ENCODE measurements at regions not wholly inside any gene's neighbourhood (a gene's known extent, or its start where the extent isn't known, plus 50 kb on each side); places are given as distances from the start of the nearest gene placed in this dataset.

DNA sequence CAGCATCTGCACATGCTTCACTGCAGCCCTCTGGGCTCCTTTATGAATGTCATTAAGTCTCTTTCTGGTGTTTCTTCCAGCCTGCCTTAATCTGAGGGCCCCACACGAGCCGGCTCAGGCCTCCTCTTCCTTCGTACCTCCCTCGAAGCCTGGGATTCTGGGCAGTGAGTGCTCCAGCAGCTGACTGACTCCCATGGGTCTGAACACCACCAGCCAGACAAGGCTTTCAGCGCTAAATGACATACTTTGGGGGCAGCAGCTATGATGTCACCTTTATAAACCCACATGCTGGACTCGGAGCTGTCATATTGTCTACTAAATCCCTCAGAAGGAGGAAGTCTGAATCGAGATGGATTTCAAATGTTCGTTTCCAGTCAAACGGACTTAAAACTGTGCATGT, 127.1 kb downstream of the TRIM29 start:
- Histone ChIP-seq H3K27me3 (ENCODE audit: low read depth, low read length) (no peaks in the 10 kb centered on the region), H3K27ac (ENCODE audit: low read length) (no peak overlapping the region), H3K9me3 (ENCODE audit: control insufficient read depth in 1 of 2, low read length in 2 of 2) (no peaks in the 10 kb centered on the region), H3K36me3 (ENCODE audit: control insufficient read depth in 1 of 2, insufficient read depth in 2 of 2, low read length in 2 of 2) (no peaks in the 10 kb centered on the region), H3K4me1 (ENCODE audit: control insufficient read depth in 1 of 2, insufficient read depth in 2 of 2, low read length in 2 of 2) (no peaks in the 10 kb centered on the region), H3K4me3 (ENCODE audit: low read depth in 1 of 2, low read length in 2 of 2) (no peak overlapping the region)

DNA sequence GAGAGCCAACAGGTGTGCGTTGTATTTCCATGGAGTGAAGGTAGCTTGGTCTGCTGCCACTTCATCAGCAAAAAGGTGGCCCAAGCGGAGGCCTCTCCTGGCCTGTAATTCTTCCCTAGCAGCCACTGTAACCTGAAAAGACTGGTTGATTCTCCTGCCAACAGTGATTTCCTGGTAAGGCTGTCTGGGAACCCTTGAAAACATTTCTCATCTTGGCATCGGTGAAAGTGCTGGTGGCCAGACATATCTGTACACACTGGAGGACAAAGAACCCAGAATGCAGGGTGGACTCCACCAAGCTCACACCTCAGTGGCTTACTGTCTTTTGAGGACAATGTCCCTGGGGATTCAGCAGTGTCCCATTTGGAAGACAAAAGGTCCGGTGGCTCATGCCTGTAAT, 128.0 kb downstream of the TRIM29 start:
- Histone ChIP-seq H3K9me3 (ENCODE audit: control insufficient read depth in 1 of 2, low read length in 2 of 2) (no peaks in the 10 kb centered on the region), H3K27ac (ENCODE audit: low read length) (no peak overlapping the region), H3K27me3 (ENCODE audit: low read depth, low read length) (no peaks in the 10 kb centered on the region), H3K36me3 (ENCODE audit: control insufficient read depth in 1 of 2, insufficient read depth in 2 of 2, low read length in 2 of 2) (no peaks in the 10 kb centered on the region), H3K4me3 (ENCODE audit: low read depth in 1 of 2, low read length in 2 of 2) (no peak overlapping the region), H3K4me1 (ENCODE audit: control insufficient read depth in 1 of 2, insufficient read depth in 2 of 2, low read length in 2 of 2) (no peaks in the 10 kb centered on the region)

DNA sequence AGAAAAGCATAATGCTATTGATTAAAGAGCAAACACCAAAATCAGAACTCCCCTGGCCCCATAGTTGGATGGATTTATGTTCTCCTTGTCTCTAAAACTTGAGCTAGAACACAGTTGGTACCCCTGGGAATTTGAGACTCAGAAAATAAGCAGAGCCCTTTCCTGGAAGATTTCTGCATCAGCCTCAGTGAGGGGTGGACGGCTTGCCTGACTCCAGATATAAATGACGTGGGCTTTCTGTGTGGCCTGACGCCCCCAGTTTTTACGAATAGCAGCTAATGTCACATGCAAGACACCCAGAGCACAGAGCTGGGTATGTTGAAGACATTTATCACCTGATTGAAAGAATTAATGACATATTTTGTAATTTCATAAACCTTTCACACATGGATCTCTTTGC, 130.8 kb downstream of the TRIM29 start:
- no peaks in the 10 kb centered on the region for H3K9me3 ChIP-seq (ENCODE audit: control insufficient read depth in 1 of 2, low read length in 2 of 2)
- no peaks in the 10 kb centered on the region for H3K36me3 ChIP-seq (ENCODE audit: control insufficient read depth in 1 of 2, insufficient read depth in 2 of 2, low read length in 2 of 2)
- H3K4me3 ChIP-seq (ENCODE audit: low read depth in 1 of 2, low read length in 2 of 2), result no peak overlapping the region
- no peaks in the 10 kb centered on the region for H3K27me3 ChIP-seq (ENCODE audit: low read depth, low read length)
- H3K27ac ChIP-seq (ENCODE audit: low read length), result no peak overlapping the region
- no peaks in the 10 kb centered on the region for H3K4me1 ChIP-seq (ENCODE audit: control insufficient read depth in 1 of 2, insufficient read depth in 2 of 2, low read length in 2 of 2)

DNA sequence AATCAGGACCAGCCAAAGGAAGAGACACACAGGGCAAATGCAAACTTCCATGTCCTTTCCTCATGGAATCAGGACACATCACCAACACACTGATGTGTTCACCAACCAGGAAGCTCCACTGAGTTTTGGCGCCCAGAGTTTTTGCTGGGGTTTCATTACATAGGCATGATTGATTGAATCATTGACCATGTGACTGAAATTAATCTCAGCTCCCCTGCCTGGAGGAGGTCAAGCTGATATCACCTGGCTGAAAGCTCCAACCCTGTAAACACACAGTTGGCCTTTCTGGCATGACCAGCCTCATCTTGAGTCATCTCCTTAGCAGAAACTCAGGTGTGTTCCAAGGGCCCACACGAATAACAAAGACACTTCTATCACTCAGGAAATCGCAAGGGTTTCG, 133.2 kb downstream of the TRIM29 start:
- no peaks in the 10 kb centered on the region for H3K27me3 ChIP-seq (ENCODE audit: low read depth, low read length)
- H3K36me3 ChIP-seq (ENCODE audit: control insufficient read depth in 1 of 2, insufficient read depth in 2 of 2, low read length in 2 of 2), result no peaks in the 10 kb centered on the region
- H3K9me3 ChIP-seq (ENCODE audit: control insufficient read depth in 1 of 2, low read length in 2 of 2), result no peaks in the 10 kb centered on the region
- no peak overlapping the region for H3K27ac ChIP-seq (ENCODE audit: low read length)
- no peaks in the 10 kb centered on the region for H3K4me1 ChIP-seq (ENCODE audit: control insufficient read depth in 1 of 2, insufficient read depth in 2 of 2, low read length in 2 of 2)
- no peak overlapping the region for H3K4me3 ChIP-seq (ENCODE audit: low read depth in 1 of 2, low read length in 2 of 2)

DNA sequence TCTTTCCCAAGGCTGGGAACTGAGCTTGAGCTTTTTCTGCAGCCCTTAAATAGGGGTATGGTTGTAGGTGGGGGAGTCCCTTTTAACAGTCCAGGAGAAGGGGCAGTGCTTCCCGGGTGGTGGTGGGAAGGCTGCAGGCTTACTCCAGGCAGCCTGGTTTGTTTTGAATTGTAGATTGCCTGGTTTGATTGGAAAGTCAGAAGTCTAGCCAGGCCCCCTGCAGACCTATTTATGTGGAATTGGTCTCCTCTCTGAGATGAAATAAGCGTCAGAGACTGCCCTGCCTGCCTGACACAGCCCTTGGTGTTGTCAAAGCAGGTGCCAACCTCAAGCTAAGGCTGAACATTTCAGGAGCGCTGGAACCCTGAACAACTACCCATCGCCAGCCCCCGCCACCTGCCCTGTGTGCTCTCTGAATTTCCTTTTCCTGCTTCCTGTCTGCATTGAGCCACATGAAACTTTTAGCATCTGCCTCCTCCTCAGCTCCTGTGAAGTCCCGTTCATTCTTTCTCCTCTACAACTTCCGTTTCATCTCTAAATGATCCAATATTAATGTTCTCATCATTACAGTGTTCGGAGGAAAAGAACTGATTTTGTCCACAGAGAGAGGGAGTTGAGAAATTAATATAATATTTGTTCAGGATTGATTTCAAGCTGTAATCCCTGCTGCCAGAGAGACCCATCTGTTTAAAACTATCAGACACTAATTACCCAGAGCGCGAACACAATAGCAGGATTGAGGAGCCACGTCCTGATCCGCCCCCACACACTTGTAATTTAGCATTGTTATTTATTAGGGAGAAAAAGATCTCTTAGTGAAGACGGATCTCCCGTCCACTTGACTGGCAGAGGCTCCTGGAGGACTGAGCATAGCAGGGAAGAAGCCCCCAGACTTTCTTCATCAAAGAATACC, 136.5 kb downstream of the TRIM29 start:
- Histone ChIP-seq H3K4me1 (ENCODE audit: control insufficient read depth in 1 of 2, insufficient read depth in 2 of 2, low read length in 2 of 2) (no peaks in the 10 kb centered on the region), H3K27me3 (ENCODE audit: low read depth, low read length) (no peaks in the 10 kb centered on the region), H3K36me3 (ENCODE audit: control insufficient read depth in 1 of 2, insufficient read depth in 2 of 2, low read length in 2 of 2) (no peaks in the 10 kb centered on the region), H3K9me3 (ENCODE audit: control insufficient read depth in 1 of 2, low read length in 2 of 2) (no peaks in the 10 kb centered on the region), H3K27ac (ENCODE audit: low read length) (no peak overlapping the region), H3K4me3 (ENCODE audit: low read depth in 1 of 2, low read length in 2 of 2) (no peak overlapping the region)

DNA sequence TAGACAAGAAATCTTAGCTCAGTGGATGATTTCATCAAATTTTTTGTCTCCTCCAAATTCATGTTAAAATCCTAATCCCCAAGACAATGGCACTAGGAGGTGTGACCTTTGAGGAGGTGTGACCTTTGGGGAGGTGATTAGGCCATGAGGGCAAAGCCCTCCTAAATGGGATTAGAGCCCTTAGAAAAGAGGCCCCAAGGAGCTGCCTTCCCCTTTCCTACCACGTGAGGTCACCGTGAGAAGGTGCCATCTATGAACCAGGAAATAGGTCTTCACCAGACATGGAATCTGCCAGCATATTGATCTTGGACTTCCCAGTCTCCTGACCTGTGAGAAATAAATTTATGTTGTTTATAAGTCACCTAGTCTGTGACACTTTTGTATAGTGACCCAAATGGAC, 138.7 kb downstream of the TRIM29 start:
- Histone ChIP-seq H3K4me3 (ENCODE audit: low read depth in 1 of 2, low read length in 2 of 2) (no peak overlapping the region), H3K27me3 (ENCODE audit: low read depth, low read length) (no peaks in the 10 kb centered on the region), H3K9me3 (ENCODE audit: control insufficient read depth in 1 of 2, low read length in 2 of 2) (no peaks in the 10 kb centered on the region), H3K27ac (ENCODE audit: low read length) (no peak overlapping the region), H3K4me1 (ENCODE audit: control insufficient read depth in 1 of 2, insufficient read depth in 2 of 2, low read length in 2 of 2) (no peaks in the 10 kb centered on the region), H3K36me3 (ENCODE audit: control insufficient read depth in 1 of 2, insufficient read depth in 2 of 2, low read length in 2 of 2) (no peaks in the 10 kb centered on the region)

DNA sequence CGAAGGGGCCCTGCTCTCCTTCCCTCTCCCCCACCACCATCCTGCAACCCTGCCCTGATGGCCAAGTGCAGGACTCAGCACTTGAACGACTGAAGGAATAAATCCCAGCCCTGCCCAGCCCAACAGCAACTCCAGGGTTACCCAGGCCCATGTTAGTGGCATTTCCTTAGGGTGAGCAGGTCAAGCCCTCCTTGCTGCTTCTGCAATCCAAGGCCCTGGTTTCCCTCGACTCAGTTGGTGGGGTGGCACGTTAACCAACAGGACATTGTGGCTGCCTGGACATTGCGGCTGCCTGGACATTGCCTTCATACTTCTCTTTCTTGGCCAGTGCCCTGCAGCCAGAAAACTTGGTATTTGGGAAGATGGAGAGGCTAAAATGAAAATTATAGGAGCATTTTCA, 141.4 kb downstream of the TRIM29 start:
- Histone ChIP-seq H3K4me3 (ENCODE audit: low read depth in 1 of 2, low read length in 2 of 2) (no peak overlapping the region), H3K27ac (ENCODE audit: low read length) (no peak overlapping the region), H3K36me3 (ENCODE audit: control insufficient read depth in 1 of 2, insufficient read depth in 2 of 2, low read length in 2 of 2) (no peaks in the 10 kb centered on the region), H3K27me3 (ENCODE audit: low read depth, low read length) (no peaks in the 10 kb centered on the region), H3K9me3 (ENCODE audit: control insufficient read depth in 1 of 2, low read length in 2 of 2) (no peaks in the 10 kb centered on the region), H3K4me1 (ENCODE audit: control insufficient read depth in 1 of 2, insufficient read depth in 2 of 2, low read length in 2 of 2) (no peaks in the 10 kb centered on the region)

DNA sequence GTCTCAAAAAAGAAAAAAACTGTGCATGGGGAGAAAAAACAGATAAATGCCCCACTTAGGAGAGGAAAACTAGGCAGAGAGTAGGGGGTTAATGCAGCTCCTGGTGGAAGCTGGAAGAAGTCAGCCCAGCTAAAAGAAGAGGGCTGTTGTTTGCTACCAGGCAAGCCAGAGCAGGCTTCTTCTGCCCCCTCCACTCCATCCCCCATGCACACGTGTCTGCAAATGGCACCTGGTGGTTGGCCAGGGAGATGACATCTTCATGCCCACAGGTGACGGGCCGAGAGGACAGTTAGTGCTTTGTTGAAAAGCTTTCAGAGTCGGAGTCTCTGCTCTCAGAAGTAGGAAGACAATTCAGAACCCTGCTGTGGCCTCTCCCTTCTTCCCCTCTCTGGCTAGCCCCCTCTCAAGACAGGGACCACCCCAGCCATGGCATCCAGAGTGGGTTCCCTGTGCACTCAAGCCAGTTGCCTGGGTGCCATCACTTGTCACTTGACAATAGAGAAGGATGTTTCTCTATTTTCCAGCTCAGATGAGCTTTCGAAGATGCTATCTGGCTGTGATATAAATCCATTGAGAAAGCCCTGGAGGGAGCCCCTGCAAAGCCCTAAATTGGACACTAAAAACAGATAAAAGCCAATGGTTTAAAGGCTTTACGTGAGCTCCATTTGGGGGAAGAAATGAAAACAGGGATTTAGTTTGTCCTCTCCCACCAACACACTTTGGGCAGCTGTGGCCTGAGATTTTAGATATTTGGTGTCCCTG, 142.0 kb downstream of the TRIM29 start:
- no peaks in the 10 kb centered on the region for H3K36me3 ChIP-seq (ENCODE audit: control insufficient read depth in 1 of 2, insufficient read depth in 2 of 2, low read length in 2 of 2)
- no peak overlapping the region for H3K4me3 ChIP-seq (ENCODE audit: low read depth in 1 of 2, low read length in 2 of 2)
- no peak overlapping the region for H3K27ac ChIP-seq (ENCODE audit: low read length)
- H3K9me3 ChIP-seq (ENCODE audit: control insufficient read depth in 1 of 2, low read length in 2 of 2), result no peaks in the 10 kb centered on the region
- H3K27me3 ChIP-seq (ENCODE audit: low read depth, low read length), result no peaks in the 10 kb centered on the region
- H3K4me1 ChIP-seq (ENCODE audit: control insufficient read depth in 1 of 2, insufficient read depth in 2 of 2, low read length in 2 of 2), result no peaks in the 10 kb centered on the region

DNA sequence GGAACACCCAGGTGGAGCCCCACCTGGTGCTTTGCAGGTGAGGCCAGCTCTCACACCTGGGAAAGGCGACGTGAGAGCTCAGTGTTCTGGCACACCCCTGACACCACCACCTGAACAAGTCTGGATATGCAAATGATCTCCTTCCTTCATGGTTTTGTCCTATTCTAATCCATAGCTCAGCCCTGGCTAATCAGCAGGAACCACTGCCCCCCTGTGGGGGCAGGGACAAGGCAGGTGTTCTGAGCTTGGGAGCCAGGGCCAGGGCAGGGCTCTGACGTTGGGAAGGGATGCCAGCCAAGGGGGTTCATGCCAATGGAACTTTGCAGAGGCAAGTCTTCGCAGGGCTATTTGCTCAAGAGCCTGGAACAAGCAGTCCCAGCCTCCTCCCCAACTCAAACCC, 144.2 kb downstream of the TRIM29 start:
- no peak overlapping the region for H3K4me3 ChIP-seq (ENCODE audit: low read depth in 1 of 2, low read length in 2 of 2)
- H3K36me3 ChIP-seq (ENCODE audit: control insufficient read depth in 1 of 2, insufficient read depth in 2 of 2, low read length in 2 of 2), result no peaks in the 10 kb centered on the region
- no peak overlapping the region for H3K27ac ChIP-seq (ENCODE audit: low read length)
- no peaks in the 10 kb centered on the region for H3K27me3 ChIP-seq (ENCODE audit: low read depth, low read length)
- no peaks in the 10 kb centered on the region for H3K4me1 ChIP-seq (ENCODE audit: control insufficient read depth in 1 of 2, insufficient read depth in 2 of 2, low read length in 2 of 2)
- H3K9me3 ChIP-seq (ENCODE audit: control insufficient read depth in 1 of 2, low read length in 2 of 2), result no peaks in the 10 kb centered on the region

DNA sequence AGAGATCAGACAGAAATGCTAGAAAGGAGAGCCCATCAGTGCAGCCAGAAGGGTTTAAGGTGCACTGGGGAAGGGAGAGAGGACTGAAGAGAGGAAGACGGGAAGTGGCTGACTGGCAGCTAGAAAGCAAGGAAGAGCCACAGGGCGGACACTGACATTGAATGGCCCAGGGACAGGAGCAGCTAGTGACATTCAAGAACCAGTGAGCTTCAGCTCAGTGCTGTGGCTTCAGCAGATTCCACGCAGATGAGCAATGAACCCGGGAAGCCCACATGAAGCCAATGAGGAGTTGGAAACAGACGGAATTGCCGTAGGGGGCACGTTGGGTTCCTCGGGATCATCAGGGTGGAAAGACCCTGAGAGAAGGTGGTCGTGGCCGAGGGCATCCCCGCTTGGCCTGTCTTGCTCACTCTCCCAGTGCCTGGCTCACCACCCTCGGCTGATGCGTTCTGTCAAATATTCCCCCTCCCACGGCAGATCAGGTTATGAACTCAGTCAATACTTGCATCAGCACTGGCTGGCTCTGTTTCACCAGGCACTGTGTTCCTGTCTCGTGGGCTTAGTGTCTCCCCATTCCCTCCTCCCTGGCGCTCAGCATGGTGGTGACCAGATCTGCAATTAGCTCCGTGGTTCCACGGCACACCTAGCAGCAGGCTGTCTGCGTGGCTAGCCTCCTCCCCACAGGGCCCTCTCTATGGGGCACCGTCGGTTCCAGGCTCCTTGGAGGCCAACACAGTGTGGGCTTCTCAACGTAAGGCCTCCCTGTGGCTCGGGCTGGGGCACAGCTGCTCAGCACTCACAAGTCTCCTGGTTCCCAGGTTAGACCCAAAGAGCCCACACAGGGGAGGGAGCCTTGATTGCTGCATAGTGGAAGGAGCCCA, 145.5 kb downstream of the TRIM29 start:
- Histone ChIP-seq H3K27me3 (ENCODE audit: low read depth, low read length) (no peaks in the 10 kb centered on the region), H3K4me3 (ENCODE audit: low read depth in 1 of 2, low read length in 2 of 2) (no peak overlapping the region), H3K27ac (ENCODE audit: low read length) (no peak overlapping the region), H3K9me3 (ENCODE audit: control insufficient read depth in 1 of 2, low read length in 2 of 2) (no peaks in the 10 kb centered on the region), H3K36me3 (ENCODE audit: control insufficient read depth in 1 of 2, insufficient read depth in 2 of 2, low read length in 2 of 2) (no peaks in the 10 kb centered on the region), H3K4me1 (ENCODE audit: control insufficient read depth in 1 of 2, insufficient read depth in 2 of 2, low read length in 2 of 2) (no peaks in the 10 kb centered on the region)

DNA sequence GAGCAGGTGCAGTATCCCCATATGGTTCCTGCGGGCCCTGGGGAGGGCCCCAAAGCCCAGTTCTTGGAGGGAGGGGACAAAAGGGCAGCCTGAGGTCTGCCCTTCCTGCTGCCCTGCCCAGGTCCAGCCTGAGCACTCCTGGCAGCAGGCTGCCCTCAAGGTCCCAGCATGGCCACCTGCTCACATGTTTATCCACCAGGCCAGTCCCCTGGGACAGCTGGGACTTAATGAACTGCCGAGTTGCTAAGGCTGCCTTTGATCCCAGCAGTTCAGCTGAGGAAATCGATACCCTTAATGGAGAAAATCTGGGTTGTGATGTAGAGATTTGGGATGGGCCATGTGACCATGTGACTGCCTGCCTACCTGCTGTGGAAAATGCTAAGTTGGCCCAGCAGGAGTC, 146.2 kb downstream of the TRIM29 start:
- no peaks in the 10 kb centered on the region for H3K9me3 ChIP-seq (ENCODE audit: control insufficient read depth in 1 of 2, low read length in 2 of 2)
- no peaks in the 10 kb centered on the region for H3K27me3 ChIP-seq (ENCODE audit: low read depth, low read length)
- H3K36me3 ChIP-seq (ENCODE audit: control insufficient read depth in 1 of 2, insufficient read depth in 2 of 2, low read length in 2 of 2), result no peaks in the 10 kb centered on the region
- H3K4me1 ChIP-seq (ENCODE audit: control insufficient read depth in 1 of 2, insufficient read depth in 2 of 2, low read length in 2 of 2), result no peaks in the 10 kb centered on the region
- H3K4me3 ChIP-seq (ENCODE audit: low read depth in 1 of 2, low read length in 2 of 2), result no peak overlapping the region
- H3K27ac ChIP-seq (ENCODE audit: low read length), result no peak overlapping the region
